ENCODE measurements at regions not wholly inside any gene's neighbourhood (a gene's known extent, or its start where the extent isn't known, plus 50 kb on each side); places are given as distances from the start of the nearest gene placed in this dataset.

DNA sequence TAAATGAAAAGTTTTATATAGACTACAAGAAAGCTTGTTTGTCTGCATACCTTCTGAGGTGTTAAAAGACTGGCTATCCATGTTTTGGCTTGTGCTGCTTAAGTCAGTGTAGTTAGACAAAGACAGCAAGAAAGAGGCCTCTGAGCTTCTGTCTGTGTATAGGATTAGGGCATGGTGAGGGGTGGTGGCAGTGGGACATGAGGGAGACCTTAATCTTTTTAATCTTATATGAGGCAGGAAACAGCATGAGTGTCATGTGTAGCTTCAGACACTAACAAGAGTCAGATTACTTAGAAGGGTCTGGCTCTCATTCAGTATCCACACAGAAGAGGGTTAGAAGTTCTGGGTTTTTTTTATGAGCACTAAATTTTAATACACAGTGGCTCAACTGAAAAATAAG, 213.3 kb downstream of the GABRG1 start:
- DNase-seq (ENCODE audit: low read depth, low spot score) (no peak), FAIRE-seq (no peak)
- Histone ChIP-seq H3K27me3 (ENCODE audit: control insufficient read depth in 2 of 2, insufficient read depth in 2 of 2, low read length in 2 of 2) (no peaks in the 10 kb centered on the region), H2AFZ (ENCODE audit: low read depth, low read length) (no peak overlapping the region), H3K9ac (replicated peaks; ENCODE audit: extremely low read depth, insufficient read depth, low read length) (no peak overlapping the region), H3K4me2 (ENCODE audit: insufficient read depth, low read length) (no peak overlapping the region), H4K20me1 (replicated peaks; ENCODE audit: control insufficient read depth, extremely low read depth, insufficient read depth, low read length) (no peaks in the 10 kb centered on the region), H3K9me3 (replicated peaks; ENCODE audit: control insufficient read depth, insufficient read depth, low read length) (peaks cover 4% of the 10 kb centered on the region), H3K4me3 (replicated peaks in 1 of 3; ENCODE audit: insufficient read depth in 1 of 3, low read depth in 1 of 3, low read length in 3 of 3) (no peak overlapping the region), H3K4me1 (ENCODE audit: control insufficient read depth, extremely low read depth, insufficient read depth, low read length) (no peaks in the 10 kb centered on the region), H3K36me3 (ENCODE audit: control insufficient read depth in 2 of 2, extremely low read depth in 1 of 2, insufficient read depth in 2 of 2, low read length in 2 of 2) (no peaks in the 10 kb centered on the region), H3K27ac (ENCODE audit: insufficient read depth, low read depth, low read length) (no peak overlapping the region), H3K79me2 (ENCODE audit: control insufficient read depth, insufficient read depth, low read length) (no peaks in the 10 kb centered on the region), H3K9me1 (replicated peaks; ENCODE audit: control insufficient read depth, extremely low read depth, insufficient read depth, low read length) (no peaks in the 10 kb centered on the region)
- ChIA-PET POLR2A (no interaction called here), CTCF (no interaction called here)
- dilution Hi-C loops (cut with MboI; ENCODE audit: extremely low pct_ligation_motif_present, low sequenced_read_pairs), result no loop called here
- intact Hi-C loops (cut with micrococcal nuclease), result no loop called here
- TF ChIP-seq GATA2 (IDR thresholded peaks at IDR 0.05; ENCODE audit: insufficient read depth, insufficient read length, low read depth, low read length) (no peak), MYC (IDR thresholded peaks at IDR 0.05; ENCODE audit: low read depth, low read length) (no peak), POLR2AphosphoS5 (IDR thresholded peaks at IDR 0.05; ENCODE audit: insufficient read depth, low read depth, low read length) (no peak), POLR2A (IDR thresholded peaks at IDR 0.05; ENCODE audit: low read depth, low read length) (no peak), FOS (IDR thresholded peaks at IDR 0.05; ENCODE audit: borderline replicate concordance, insufficient read depth, low read length) (no peak), EZH2 (IDR thresholded peaks at IDR 0.05; ENCODE audit: borderline replicate concordance, low read depth, low read length, severe bottlenecking) (no peak), JUN (IDR thresholded peaks at IDR 0.05; ENCODE audit: borderline replicate concordance, insufficient read depth, insufficient read length, low read depth) (no peak)
- TF ChIP-seq, protein P1, sequence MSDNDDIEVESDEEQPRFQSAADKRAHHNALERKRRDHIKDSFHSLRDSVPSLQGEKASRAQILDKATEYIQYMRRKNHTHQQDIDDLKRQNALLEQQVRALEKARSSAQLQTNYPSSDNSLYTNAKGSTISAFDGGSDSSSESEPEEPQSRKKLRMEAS (IDR thresholded peaks at IDR 0.05; ENCODE audit: insufficient read depth, insufficient read length), result no peak
- TF ChIP-seq, protein P2, sequence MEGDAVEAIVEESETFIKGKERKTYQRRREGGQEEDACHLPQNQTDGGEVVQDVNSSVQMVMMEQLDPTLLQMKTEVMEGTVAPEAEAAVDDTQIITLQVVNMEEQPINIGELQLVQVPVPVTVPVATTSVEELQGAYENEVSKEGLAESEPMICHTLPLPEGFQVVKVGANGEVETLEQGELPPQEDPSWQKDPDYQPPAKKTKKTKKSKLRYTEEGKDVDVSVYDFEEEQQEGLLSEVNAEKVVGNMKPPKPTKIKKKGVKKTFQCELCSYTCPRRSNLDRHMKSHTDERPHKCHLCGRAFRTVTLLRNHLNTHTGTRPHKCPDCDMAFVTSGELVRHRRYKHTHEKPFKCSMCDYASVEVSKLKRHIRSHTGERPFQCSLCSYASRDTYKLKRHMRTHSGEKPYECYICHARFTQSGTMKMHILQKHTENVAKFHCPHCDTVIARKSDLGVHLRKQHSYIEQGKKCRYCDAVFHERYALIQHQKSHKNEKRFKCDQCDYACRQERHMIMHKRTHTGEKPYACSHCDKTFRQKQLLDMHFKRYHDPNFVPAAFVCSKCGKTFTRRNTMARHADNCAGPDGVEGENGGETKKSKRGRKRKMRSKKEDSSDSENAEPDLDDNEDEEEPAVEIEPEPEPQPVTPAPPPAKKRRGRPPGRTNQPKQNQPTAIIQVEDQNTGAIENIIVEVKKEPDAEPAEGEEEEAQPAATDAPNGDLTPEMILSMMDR (IDR thresholded peaks at IDR 0.05; ENCODE audit: extremely low read depth in 1 of 2, insufficient read depth in 1 of 2, low read depth in 1 of 2, low read length in 2 of 2), result no peak
- no TSS peak for BruUV-seq (replicated peaks)

All from endothelial cell of umbilical vein (primary cell).